Neutrophil (primary cell): ENCODE measurements at regions not wholly inside any gene's neighbourhood (a gene's known extent, or its start where the extent isn't known, plus 50 kb on each side); places are given as distances from the start of the nearest gene placed in this dataset.

Source experiments
- H3K27ac ChIP-seq: fragments of 200-600 bp; sonication (generic); 2 replicates; pipeline ENCODE4 v1.5.1; 2016; ENCODE audit warnings: mild to moderate bottlenecking, moderate library complexity
- H3K27me3 ChIP-seq: fragments of 200-600 bp; sonication (generic); 2 replicates; pipeline ENCODE4 v1.6.0; 2016; ENCODE audit warnings: mild to moderate bottlenecking
- H3K36me3 ChIP-seq: fragments of 200-600 bp; sonication (generic); 2 replicates; pipeline ENCODE4 v1.5.1; 2017
- H3K4me1 ChIP-seq, 2 experiments: fragments of 200-600 bp in 1 of 2; sonication (generic) in 1 of 2; 1 replicate in 1 of 2; 2 replicates in 1 of 2; pipeline versions ENCODE4 v1.5.1 to v1.6.1; 2013 to 2016; ENCODE audit warnings: low read depth in 1 of 2, low read length in 1 of 2, mild to moderate bottlenecking in 1 of 2, moderate library complexity in 1 of 2; ENCODE audit not compliant: control insufficient read depth in 1 of 2, insufficient read depth in 1 of 2
- H3K4me3 ChIP-seq, 2 experiments: fragments of 200-600 bp in 1 of 2; sonication (generic) in 1 of 2; 1 replicate in 1 of 2; 2 replicates in 1 of 2; pipeline ENCODE4 v1.5.1; 2013 to 2016; ENCODE audit warnings: low read depth in 1 of 2, low read length in 1 of 2, mild to moderate bottlenecking in 1 of 2, moderate library complexity in 1 of 2
- H3K9me3 ChIP-seq: fragments of 200-600 bp; sonication (generic); 2 replicates; pipeline ENCODE4 v1.5.1; 2016
- TF ChIP-seq, protein P1 (sequence below): fragments of 200-600 bp; sonication (generic); IDR thresholded peaks from 2 replicates; pipeline ENCODE4 v1.5.1; 2016; ENCODE audit warnings: antibody characterized with exemption

DNA sequence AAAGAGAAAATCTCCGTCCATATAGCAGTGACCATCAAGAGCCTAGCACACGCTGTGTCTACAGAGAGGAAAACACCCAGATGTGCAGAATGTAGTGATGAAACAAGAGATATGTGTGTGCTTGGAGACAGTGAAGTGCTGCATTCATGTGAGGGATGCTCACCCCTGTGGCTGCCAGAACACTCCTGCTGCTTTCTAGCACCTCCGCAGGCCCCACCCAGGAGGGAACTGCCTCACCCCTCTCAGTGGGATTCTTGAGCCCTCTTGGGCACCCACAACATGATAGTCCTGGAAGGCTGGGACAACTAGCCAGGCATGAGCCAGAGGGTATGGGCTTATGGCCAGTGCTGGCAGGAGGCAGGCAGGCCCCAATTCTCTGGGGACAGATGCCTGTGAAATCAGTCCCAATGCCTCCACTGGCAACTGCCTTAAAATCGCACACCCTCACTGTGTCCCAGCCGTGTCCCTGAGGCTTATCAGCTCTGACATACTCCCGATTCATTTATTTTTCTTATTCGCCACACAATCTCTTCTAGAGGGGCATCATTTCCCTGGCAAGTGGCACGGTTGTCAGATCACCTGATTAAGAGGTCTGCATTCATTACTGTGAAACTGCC lies 73.2 kb upstream of the FSTL4 start:
- Histone ChIP-seq H3K9me3 (no peaks in the 10 kb centered on the region), H3K4me1 (no peaks in the 10 kb centered on the region), H3K4me3 (no peak overlapping the region), H3K27me3 (peaks cover 10% of the 10 kb centered on the region), H3K27ac (no peak overlapping the region), H3K36me3 (no peaks in the 10 kb centered on the region)
- TF ChIP-seq, protein P1, sequence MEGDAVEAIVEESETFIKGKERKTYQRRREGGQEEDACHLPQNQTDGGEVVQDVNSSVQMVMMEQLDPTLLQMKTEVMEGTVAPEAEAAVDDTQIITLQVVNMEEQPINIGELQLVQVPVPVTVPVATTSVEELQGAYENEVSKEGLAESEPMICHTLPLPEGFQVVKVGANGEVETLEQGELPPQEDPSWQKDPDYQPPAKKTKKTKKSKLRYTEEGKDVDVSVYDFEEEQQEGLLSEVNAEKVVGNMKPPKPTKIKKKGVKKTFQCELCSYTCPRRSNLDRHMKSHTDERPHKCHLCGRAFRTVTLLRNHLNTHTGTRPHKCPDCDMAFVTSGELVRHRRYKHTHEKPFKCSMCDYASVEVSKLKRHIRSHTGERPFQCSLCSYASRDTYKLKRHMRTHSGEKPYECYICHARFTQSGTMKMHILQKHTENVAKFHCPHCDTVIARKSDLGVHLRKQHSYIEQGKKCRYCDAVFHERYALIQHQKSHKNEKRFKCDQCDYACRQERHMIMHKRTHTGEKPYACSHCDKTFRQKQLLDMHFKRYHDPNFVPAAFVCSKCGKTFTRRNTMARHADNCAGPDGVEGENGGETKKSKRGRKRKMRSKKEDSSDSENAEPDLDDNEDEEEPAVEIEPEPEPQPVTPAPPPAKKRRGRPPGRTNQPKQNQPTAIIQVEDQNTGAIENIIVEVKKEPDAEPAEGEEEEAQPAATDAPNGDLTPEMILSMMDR, result no peak

DNA sequence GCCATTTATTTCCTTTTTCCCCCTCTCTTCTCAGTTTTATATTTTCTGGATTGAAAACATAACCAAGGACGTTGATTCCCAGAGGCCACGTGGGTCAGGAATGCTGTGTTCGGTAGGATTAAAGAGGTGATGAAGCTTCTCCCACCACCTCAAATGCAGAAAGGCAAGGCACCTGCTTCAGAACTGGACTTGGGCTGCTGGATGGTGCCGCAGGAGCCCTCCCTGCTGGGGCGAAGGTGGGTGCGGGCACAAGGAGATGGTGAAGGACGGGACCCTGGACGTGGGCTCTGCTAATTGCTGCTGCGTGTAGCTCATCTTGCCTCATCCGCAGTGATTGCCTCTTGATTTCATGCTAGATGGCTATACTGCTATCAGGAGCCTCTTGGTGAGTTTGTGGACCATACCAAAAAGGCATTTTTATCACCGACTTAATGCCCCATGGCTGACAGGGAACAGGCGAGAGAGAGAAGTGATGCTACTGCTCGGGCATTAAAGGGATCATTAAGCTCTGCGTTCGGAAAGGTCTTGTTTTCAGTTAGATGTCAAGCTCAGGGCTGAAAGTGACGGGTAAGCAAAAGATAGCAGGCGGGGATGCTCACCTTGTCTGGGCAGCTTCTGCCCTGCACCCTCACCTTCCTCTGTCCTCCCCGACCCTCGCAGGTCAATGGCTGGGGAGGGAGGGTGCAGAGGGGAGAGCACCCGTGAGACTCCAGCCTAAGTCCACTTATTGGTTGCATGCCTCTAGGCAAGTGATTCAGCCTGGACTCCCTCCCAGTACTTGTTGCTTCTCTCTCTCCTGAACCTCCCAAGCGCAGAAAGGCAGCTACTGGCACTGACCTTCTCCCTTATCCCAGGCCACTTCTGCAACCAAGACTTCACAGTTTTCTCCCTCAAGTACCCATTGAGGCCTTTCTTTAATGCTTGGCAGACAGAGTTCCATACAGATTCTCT lies 71.6 kb upstream of the FSTL4 start:
- Histone ChIP-seq H3K9me3 (no peaks in the 10 kb centered on the region), H3K27ac (no peak overlapping the region), H3K4me1 (no peaks in the 10 kb centered on the region), H3K4me3 (no peak overlapping the region), H3K36me3 (no peaks in the 10 kb centered on the region), H3K27me3 (peaks cover 13% of the 10 kb centered on the region)
- TF ChIP-seq, protein P1, result no peak

DNA sequence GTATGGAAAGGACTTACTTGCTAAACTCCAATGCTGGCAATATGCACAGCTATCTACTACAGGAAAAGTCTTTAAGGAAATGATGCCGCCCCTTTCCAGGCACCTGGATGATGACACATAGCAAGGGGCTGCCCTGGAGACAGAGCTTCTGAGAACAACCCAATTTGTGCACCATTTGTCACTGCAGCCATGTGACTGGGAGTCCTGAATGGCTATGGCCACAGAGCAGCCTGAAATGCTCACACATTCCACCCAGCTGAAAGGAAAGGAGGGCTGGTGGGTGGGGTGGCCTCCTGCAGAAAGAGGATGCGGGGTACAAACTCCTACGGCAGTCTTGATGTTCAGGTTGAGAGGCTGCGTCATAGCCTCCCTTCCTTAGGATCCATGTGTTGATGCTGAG lies 70.1 kb upstream of the FSTL4 start:
- no peaks in the 10 kb centered on the region for H3K9me3 ChIP-seq
- H3K27ac ChIP-seq, result no peak overlapping the region
- no peaks in the 10 kb centered on the region for H3K4me1 ChIP-seq
- no peak overlapping the region for H3K4me3 ChIP-seq
- H3K27me3 ChIP-seq, result peaks cover 13% of the 10 kb centered on the region
- no peaks in the 10 kb centered on the region for H3K36me3 ChIP-seq
- TF ChIP-seq, protein P1, result no peak

DNA sequence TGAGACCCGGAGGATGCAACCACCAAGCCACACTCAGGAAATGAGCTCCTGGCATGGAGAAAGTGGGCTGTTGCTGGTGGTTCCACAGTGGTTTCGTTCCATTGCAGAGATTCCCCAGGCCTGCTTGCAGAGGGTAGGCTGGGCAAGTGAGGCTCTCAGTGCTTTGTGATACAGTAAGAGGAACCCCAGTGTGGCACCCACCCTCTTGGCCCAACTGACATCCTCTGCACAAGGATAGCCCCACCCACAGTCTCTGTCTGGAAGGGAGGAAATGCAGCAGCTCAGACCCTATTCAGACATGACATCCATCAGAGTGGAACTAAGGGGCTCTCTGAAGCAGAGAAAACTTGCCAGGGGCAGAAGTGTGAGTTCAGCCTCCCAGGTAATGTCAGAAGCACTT lies 69.6 kb upstream of the FSTL4 start:
- no peak overlapping the region for H3K4me3 ChIP-seq
- no peak overlapping the region for H3K27ac ChIP-seq
- TF ChIP-seq, protein P1, result no peak
- peaks cover 8% of the 10 kb centered on the region for H3K27me3 ChIP-seq
- no peaks in the 10 kb centered on the region for H3K4me1 ChIP-seq
- no peaks in the 10 kb centered on the region for H3K36me3 ChIP-seq
- H3K9me3 ChIP-seq, result no peaks in the 10 kb centered on the region

DNA sequence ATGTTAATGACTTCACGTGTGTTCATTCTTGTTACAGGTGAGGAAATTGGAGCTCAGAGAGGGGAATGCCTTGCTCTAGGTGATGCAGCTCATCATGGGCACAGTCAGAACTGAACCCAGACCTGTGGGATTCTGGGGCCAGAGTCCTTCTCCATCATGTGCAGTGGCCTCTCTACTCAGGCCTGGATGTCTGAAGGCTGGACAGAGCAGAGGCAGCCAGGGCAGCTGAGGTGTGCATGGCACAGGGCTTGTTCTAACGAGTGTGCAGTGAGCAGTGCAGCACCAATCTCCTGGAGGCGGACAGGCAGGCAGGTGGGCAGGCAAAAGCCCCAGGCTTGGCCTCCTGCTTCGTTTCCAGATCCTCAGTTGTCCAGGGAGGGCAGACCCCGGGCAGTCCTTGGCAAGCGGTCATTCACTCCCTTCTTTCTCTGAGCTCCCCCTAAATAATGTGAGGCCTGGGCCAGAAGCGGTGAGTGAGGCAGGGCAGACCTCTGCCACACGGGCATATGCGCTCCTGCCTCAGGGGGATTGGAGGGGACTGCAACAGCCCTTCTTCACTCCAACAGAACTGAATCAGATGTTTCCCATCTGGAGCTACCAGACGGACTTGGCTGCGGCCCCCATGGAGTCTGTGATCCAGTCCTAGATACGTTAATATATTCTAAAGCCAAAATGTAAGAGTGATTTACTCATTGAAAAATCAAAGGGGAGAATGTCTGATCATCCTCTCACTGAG lies 68.7 kb upstream of the FSTL4 start:
- Histone ChIP-seq H3K36me3 (no peaks in the 10 kb centered on the region), H3K27me3 (peaks cover 8% of the 10 kb centered on the region), H3K4me3 (no peak overlapping the region), H3K27ac (no peak overlapping the region), H3K9me3 (no peaks in the 10 kb centered on the region), H3K4me1 (no peaks in the 10 kb centered on the region)
- TF ChIP-seq, protein P1, result no peak
